ENCODE measurements at regions not wholly inside any gene's neighbourhood (a gene's known extent, or its start where the extent isn't known, plus 50 kb on each side); places are given as distances from the start of the nearest gene placed in this dataset.

DNA sequence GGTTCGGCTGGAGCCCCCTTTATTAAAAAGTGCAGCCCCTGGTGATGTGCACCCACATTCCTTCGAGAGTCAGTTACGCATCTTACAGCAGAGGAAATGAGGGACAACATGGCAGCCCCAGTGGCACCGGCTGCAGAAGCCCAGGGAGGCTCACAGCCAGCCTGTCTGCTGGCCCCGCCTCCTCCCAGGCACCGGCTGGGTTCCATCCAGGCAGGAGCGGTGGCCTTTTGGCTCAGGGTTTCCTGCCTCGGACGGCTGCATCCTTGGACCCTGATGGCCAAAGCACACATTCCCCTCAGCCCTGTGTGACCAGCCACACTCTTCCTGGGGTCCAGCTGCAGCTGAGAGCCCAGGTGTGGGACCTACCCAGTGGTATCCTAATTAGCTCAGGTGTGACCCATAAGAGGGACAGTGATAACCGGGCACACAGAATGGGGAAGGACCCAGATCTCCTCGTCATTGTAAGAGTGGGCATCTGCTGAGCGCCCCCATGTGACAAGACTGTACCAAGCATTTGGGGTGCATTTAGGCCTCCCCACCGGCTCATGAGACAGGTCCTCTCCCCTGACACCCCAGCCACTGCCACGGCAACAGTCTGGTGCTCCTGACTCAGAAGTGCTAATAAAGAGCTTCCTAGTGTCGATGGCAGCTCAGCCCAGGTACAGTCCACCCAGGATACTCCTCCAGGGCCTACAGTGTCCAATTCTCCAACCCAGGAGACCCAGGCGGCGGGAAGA lies 63.3 kb upstream of the CHST15 start:
- Histone ChIP-seq H3K27ac (ENCODE audit: low read depth, low read length) (peak overlapping the region; percentile 78), H3K4me3 (ENCODE audit: low read length) (no peak overlapping the region), H3K9ac (ENCODE audit: extremely low read depth, low read length, poor library complexity, severe bottlenecking) (no peak overlapping the region), H3K27me3 (ENCODE audit: control insufficient read depth, insufficient read depth, low read length, poor library complexity, severe bottlenecking) (no peaks in the 10 kb centered on the region), H3K9me3 (ENCODE audit: control insufficient read depth, low read length) (no peaks in the 10 kb centered on the region), H3K4me1 (ENCODE audit: control insufficient read depth, insufficient read depth, low read length) (no peaks in the 10 kb centered on the region), H3K36me3 (ENCODE audit: control insufficient read depth, insufficient read depth, low read length) (no peaks in the 10 kb centered on the region)
- peaks cover 13% of the 10 kb centered on the region for H3K9me3 Mint-ChIP-seq
- peak; percentile 76 for DNase-seq
- H3K4me1 Mint-ChIP-seq: peaks cover 7% of the 10 kb centered on the region
- H3K4me3 Mint-ChIP-seq: no peak overlapping the region
- TF ChIP-seq, protein P1, sequence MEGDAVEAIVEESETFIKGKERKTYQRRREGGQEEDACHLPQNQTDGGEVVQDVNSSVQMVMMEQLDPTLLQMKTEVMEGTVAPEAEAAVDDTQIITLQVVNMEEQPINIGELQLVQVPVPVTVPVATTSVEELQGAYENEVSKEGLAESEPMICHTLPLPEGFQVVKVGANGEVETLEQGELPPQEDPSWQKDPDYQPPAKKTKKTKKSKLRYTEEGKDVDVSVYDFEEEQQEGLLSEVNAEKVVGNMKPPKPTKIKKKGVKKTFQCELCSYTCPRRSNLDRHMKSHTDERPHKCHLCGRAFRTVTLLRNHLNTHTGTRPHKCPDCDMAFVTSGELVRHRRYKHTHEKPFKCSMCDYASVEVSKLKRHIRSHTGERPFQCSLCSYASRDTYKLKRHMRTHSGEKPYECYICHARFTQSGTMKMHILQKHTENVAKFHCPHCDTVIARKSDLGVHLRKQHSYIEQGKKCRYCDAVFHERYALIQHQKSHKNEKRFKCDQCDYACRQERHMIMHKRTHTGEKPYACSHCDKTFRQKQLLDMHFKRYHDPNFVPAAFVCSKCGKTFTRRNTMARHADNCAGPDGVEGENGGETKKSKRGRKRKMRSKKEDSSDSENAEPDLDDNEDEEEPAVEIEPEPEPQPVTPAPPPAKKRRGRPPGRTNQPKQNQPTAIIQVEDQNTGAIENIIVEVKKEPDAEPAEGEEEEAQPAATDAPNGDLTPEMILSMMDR (conservative IDR thresholded peaks at IDR 0.05): no peak
- 72 to 87% methylated on average over 9 to 17 of the region's 17 CpGs for WGBS, 2 experiments (ENCODE audit: insufficient coverage in 1 of 2, insufficient read length in 1 of 2)
- H3K27me3 Mint-ChIP-seq (ENCODE audit: insufficient read depth): peaks cover 4% of the 10 kb centered on the region
- no peak overlapping the region for H3K27ac Mint-ChIP-seq
- peaks cover 3% of the 10 kb centered on the region for H3K36me3 Mint-ChIP-seq (ENCODE audit: low read depth)

DNA sequence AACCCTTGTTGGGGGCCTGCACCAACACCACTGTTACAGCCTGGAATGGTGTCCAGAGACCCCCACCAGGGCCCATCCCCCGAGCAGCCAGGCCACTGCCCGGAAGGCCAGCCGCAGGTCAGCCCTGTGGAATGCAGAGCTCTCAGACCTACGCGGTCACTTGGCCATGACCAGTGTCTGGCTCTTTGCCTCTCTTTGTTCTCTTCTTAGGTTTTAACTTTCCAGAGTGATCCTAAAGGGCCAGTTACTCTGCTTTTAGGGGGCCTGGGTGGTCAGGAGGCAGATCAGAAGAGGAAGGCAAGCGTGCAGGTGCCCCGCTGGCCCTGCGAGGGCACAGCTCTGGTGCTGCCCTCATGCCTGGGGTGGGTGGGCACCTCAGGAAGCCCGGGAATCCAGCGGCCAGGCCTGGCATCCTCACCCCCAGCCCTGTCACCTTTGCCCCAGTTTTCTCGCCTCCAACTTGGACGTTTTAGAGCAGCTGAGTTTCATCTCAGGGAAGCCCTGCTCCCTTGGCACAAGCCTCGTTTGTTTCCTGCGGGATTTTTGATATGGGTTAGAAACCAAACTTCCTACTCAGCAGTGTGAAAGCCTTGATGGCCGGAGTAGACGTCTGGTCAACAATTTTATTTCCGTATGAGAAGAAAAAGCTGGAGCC lies 62.5 kb upstream of the CHST15 start:
- H3K27me3 Mint-ChIP-seq (ENCODE audit: insufficient read depth): peaks cover 3% of the 10 kb centered on the region
- DNase-seq: peak; percentile 48
- peaks cover 7% of the 10 kb centered on the region for H3K4me1 Mint-ChIP-seq
- no peak overlapping the region for H3K4me3 Mint-ChIP-seq
- Histone ChIP-seq H3K4me1 (ENCODE audit: control insufficient read depth, insufficient read depth, low read length) (no peaks in the 10 kb centered on the region), H3K27me3 (ENCODE audit: control insufficient read depth, insufficient read depth, low read length, poor library complexity, severe bottlenecking) (no peaks in the 10 kb centered on the region), H3K4me3 (ENCODE audit: low read length) (no peak overlapping the region), H3K27ac (ENCODE audit: low read depth, low read length) (peak overlapping the region; percentile 78), H3K9ac (ENCODE audit: extremely low read depth, low read length, poor library complexity, severe bottlenecking) (no peak overlapping the region), H3K36me3 (ENCODE audit: control insufficient read depth, insufficient read depth, low read length) (no peaks in the 10 kb centered on the region), H3K9me3 (ENCODE audit: control insufficient read depth, low read length) (no peaks in the 10 kb centered on the region)
- H3K36me3 Mint-ChIP-seq (ENCODE audit: low read depth): peaks cover 3% of the 10 kb centered on the region
- TF ChIP-seq, protein P1 (conservative IDR thresholded peaks at IDR 0.05): no peak
- WGBS, 2 experiments (ENCODE audit: insufficient coverage in 1 of 2, insufficient read length in 1 of 2): 85 to 92% methylated on average over 5 to 17 of the region's 17 CpGs
- peaks cover 13% of the 10 kb centered on the region for H3K9me3 Mint-ChIP-seq
- H3K27ac Mint-ChIP-seq: peak overlapping the region; percentile 39

DNA sequence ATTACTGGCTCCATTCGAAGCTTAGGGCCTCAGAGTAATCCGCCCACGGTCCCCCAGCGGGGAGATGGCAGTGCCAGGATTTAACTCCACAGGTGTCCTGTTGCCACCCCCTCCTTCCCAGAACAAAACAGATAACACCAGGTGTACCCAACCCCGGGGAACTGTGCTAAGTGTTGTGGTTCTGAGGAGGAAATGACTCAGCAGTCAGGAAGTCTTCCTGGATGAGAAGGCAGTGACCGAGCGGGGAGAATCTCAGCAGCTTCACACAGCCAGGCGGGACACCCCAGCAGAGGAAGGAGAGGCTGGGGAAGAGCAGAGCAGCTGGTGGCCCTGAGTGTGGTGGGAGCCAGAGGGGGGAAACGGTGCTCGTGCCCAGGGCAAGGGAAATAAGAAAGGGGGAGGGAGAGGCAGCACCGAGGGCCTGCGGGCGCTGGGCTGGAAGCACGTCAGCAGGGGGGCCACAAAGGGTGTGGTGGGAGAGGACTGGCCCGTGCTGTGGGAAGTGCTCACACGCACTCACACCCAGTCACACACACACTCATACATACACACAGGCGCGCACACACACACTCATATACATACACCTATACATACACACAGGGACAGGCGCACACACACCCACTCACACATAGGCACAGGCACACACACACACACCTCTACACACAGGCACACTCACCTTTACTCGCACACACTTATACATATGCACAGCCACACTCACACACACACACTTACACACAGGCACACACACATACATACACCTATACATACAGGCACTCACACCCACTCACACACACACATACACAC lies 59.8 kb upstream of the CHST15 start:
- no peaks in the 10 kb centered on the region for H3K27me3 ChIP-seq (ENCODE audit: control insufficient read depth, insufficient read depth, low read length, poor library complexity, severe bottlenecking)
- Mint-ChIP-seq H3K27ac (no peak overlapping the region), H3K27me3 (ENCODE audit: insufficient read depth) (no peaks in the 10 kb centered on the region), H3K4me3 (no peak overlapping the region), H3K36me3 (ENCODE audit: low read depth) (peaks cover 3% of the 10 kb centered on the region), H3K9me3 (peaks cover 13% of the 10 kb centered on the region), H3K4me1 (peaks cover 19% of the 10 kb centered on the region)
- 69 to 71% methylated on average over 9 to 17 of the region's 20 CpGs for WGBS, 2 experiments (ENCODE audit: insufficient coverage in 1 of 2, insufficient read length in 1 of 2)
- no peak overlapping the region for H3K9ac ChIP-seq (ENCODE audit: extremely low read depth, low read length, poor library complexity, severe bottlenecking)
- H3K4me1 ChIP-seq (ENCODE audit: control insufficient read depth, insufficient read depth, low read length): peaks cover 7% of the 10 kb centered on the region
- DNase-seq: peak; percentile 88
- peak overlapping the region; percentile 73 for H3K27ac ChIP-seq (ENCODE audit: low read depth, low read length)
- TF ChIP-seq, protein P1 (conservative IDR thresholded peaks at IDR 0.05): no peak
- H3K36me3 ChIP-seq (ENCODE audit: control insufficient read depth, insufficient read depth, low read length): no peaks in the 10 kb centered on the region
- H3K4me3 ChIP-seq (ENCODE audit: low read length): no peak overlapping the region
- H3K9me3 ChIP-seq (ENCODE audit: control insufficient read depth, low read length): no peaks in the 10 kb centered on the region
